ENCODE measurements at regions not wholly inside any gene's neighbourhood (a gene's known extent, or its start where the extent isn't known, plus 50 kb on each side); places are given as distances from the start of the nearest gene placed in this dataset.
A peak's percentile ranks its signal among the peaks of the same experiment; 100 is the strongest.

DNA sequence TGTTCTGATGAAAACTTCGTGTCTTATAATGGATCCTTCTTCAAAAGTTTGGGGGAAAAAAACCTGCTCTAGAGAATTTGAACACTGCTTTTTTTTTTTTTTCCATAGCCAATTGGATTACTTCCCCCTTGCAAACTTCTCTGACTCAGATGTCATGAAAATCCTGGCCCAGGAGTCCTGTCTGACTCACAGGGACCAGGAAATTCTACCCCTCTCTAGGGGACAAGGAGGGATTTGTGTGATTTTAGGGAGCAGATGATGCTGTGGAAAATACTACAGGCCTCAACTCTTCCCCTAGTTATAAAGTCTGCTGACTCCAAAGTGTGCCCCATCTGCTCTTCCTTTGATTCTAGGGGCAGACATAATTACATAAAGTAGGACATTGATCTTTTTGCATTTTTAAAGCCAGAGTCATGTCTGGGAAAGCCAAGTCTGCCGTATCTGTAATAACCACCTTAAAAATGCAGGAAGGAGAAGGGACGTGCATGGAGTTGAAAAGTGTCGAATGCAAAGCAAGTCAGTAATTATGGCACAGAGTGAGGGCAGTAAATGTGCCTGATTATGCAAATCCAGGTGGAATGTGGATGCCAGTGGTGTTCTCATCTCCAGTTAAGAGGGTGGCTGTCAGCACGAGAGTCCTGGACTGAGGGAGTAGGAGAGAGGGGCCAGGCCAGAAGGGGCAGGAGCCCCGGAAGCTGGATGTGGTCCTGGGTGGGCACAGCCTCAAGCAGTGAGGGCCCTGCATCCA is 144.3 kb upstream of the SULF2 start:
- no peak overlapping the region for H3K4me3 ChIP-seq (ENCODE audit: low read length in 3 of 3)
- no peaks in the 10 kb centered on the region for H3K9me3 ChIP-seq (ENCODE audit: control insufficient read depth in 2 of 3, insufficient read depth in 1 of 3, low read length in 3 of 3)
- H3K4me1 ChIP-seq (ENCODE audit: control insufficient read depth in 2 of 3, insufficient read depth in 2 of 3, low read depth in 1 of 3, low read length in 3 of 3): no peaks in the 10 kb centered on the region
- no peaks in the 10 kb centered on the region for H3K36me3 ChIP-seq (ENCODE audit: control insufficient read depth in 2 of 3, insufficient read depth in 3 of 3, low read length in 3 of 3)
- TF ChIP-seq, protein P1, sequence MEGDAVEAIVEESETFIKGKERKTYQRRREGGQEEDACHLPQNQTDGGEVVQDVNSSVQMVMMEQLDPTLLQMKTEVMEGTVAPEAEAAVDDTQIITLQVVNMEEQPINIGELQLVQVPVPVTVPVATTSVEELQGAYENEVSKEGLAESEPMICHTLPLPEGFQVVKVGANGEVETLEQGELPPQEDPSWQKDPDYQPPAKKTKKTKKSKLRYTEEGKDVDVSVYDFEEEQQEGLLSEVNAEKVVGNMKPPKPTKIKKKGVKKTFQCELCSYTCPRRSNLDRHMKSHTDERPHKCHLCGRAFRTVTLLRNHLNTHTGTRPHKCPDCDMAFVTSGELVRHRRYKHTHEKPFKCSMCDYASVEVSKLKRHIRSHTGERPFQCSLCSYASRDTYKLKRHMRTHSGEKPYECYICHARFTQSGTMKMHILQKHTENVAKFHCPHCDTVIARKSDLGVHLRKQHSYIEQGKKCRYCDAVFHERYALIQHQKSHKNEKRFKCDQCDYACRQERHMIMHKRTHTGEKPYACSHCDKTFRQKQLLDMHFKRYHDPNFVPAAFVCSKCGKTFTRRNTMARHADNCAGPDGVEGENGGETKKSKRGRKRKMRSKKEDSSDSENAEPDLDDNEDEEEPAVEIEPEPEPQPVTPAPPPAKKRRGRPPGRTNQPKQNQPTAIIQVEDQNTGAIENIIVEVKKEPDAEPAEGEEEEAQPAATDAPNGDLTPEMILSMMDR (IDR thresholded peaks at IDR 0.05; ENCODE audit: borderline replicate concordance, extremely low read depth, insufficient read depth): no peak
- DNase-seq (peak in 1 of 5 donors; percentile 20), FAIRE-seq (no peak)
- H3K9ac ChIP-seq (ENCODE audit: low read length in 3 of 3): no peak overlapping the region
- intact Hi-C loops (cut with DNase I): no loop called here
- no peaks in the 10 kb centered on the region for H3K27me3 ChIP-seq (ENCODE audit: control insufficient read depth, insufficient read depth, low read length)
- H3K27ac ChIP-seq (ENCODE audit: low read depth in 2 of 2, low read length in 2 of 2): no peak overlapping the region

DNA sequence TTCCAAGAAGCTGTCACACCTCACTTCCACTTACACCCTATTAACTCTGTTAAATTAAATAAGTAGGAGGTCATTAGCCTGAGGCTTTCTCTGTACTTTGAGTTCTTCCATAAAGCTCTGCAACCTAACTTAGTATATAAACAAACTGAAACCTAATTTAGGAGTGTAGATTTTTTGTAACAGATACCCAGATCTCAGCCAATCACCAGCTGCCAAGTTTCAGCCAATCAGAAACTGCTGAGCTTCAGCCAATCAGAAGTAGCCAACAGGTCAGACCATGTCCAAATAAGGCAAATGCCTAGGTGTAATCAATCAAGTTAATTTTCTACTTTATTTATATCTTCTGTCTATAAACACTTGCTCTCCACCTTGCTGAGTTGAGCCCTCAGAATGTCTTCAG is 142.7 kb upstream of the SULF2 start:
- intact Hi-C loops (cut with DNase I): no loop called here

DNA sequence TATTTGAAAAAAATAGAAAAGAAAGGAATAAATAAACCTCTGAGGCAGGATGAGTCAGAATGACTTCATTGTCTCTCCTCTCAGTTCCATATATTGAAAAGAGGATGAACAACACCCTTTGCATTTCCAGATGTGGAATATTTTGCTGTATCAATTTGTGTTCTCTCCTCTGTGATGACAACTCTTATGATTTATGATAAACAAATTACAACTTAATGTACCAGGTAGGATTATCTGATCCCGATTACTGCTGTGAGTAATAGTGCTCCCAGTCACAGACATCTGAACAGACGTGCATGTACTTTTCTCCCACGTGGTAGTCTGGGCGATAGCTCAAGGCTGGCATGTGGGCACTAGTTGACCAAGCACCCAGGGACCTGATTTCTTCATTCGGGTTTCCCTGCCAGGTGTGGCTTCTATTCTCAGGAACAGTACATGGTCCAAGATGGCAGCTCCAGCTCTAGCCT is 142.1 kb upstream of the SULF2 start:
- Histone ChIP-seq H3K9me3 (ENCODE audit: control insufficient read depth in 2 of 3, insufficient read depth in 1 of 3, low read length in 3 of 3) (no peaks in the 10 kb centered on the region), H3K27me3 (ENCODE audit: control insufficient read depth, insufficient read depth, low read length) (no peaks in the 10 kb centered on the region), H3K9ac (ENCODE audit: low read length in 3 of 3) (no peak overlapping the region), H3K36me3 (ENCODE audit: control insufficient read depth in 2 of 3, insufficient read depth in 3 of 3, low read length in 3 of 3) (no peaks in the 10 kb centered on the region), H3K4me3 (ENCODE audit: low read length in 3 of 3) (no peak overlapping the region), H3K4me1 (ENCODE audit: control insufficient read depth in 2 of 3, insufficient read depth in 2 of 3, low read depth in 1 of 3, low read length in 3 of 3) (no peaks in the 10 kb centered on the region), H3K27ac (ENCODE audit: low read depth in 2 of 2, low read length in 2 of 2) (peak overlapping the region in 1 of 2 donors; percentile 41)
- intact Hi-C loops (cut with DNase I): no loop called here
- TF ChIP-seq, protein P1 (IDR thresholded peaks at IDR 0.05; ENCODE audit: borderline replicate concordance, extremely low read depth, insufficient read depth): no peak
- DNase-seq: peak in 1 of 5 donors; percentile 21
- no peak for FAIRE-seq

More for the DNA sequence above, 142.7 kb upstream of the SULF2 start:
- TF ChIP-seq, protein P1 (IDR thresholded peaks at IDR 0.05; ENCODE audit: borderline replicate concordance, extremely low read depth, insufficient read depth): no peak
- H3K27me3 ChIP-seq (ENCODE audit: control insufficient read depth, insufficient read depth, low read length): no peaks in the 10 kb centered on the region
- H3K9ac ChIP-seq (ENCODE audit: low read length in 3 of 3): no peak overlapping the region
- H3K9me3 ChIP-seq (ENCODE audit: control insufficient read depth in 2 of 3, insufficient read depth in 1 of 3, low read length in 3 of 3): no peaks in the 10 kb centered on the region
- no peak for FAIRE-seq
- H3K4me3 ChIP-seq (ENCODE audit: low read length in 3 of 3): no peak overlapping the region
- no peaks in the 10 kb centered on the region for H3K4me1 ChIP-seq (ENCODE audit: control insufficient read depth in 2 of 3, insufficient read depth in 2 of 3, low read depth in 1 of 3, low read length in 3 of 3)
- H3K36me3 ChIP-seq (ENCODE audit: control insufficient read depth in 2 of 3, insufficient read depth in 3 of 3, low read length in 3 of 3): no peaks in the 10 kb centered on the region
- H3K27ac ChIP-seq (ENCODE audit: low read depth in 2 of 2, low read length in 2 of 2): peak overlapping the region in 1 of 2 donors; percentile 41
- peak in 4 of 5 donors; percentile 28 to 68 (median 49) for DNase-seq
